OCI-LY3 (cell line): ENCODE measurements at regions not wholly inside any gene's neighbourhood (a gene's known extent, or its start where the extent isn't known, plus 50 kb on each side); places are given as distances from the start of the nearest gene placed in this dataset.

Experiments used
- EZH2phosphoT487 ChIP-seq: fragments of 200-600 bp; shearing (Covaris generic); IDR thresholded peaks from 2 replicates; pipeline ENCODE4 v1.6.1; 2018; ENCODE audit warnings: antibody characterized with exemption, mixed run types, low read depth
- TF ChIP-seq, protein P1 (sequence below): fragments of 200-600, 300-600 bp; sonication (generic); IDR thresholded peaks from 2 replicates; pipeline ENCODE4 v1.5.1; 2014; ENCODE audit warnings: antibody characterized with exemption, low read length, low read depth

- TF ChIP-seq, protein P1, sequence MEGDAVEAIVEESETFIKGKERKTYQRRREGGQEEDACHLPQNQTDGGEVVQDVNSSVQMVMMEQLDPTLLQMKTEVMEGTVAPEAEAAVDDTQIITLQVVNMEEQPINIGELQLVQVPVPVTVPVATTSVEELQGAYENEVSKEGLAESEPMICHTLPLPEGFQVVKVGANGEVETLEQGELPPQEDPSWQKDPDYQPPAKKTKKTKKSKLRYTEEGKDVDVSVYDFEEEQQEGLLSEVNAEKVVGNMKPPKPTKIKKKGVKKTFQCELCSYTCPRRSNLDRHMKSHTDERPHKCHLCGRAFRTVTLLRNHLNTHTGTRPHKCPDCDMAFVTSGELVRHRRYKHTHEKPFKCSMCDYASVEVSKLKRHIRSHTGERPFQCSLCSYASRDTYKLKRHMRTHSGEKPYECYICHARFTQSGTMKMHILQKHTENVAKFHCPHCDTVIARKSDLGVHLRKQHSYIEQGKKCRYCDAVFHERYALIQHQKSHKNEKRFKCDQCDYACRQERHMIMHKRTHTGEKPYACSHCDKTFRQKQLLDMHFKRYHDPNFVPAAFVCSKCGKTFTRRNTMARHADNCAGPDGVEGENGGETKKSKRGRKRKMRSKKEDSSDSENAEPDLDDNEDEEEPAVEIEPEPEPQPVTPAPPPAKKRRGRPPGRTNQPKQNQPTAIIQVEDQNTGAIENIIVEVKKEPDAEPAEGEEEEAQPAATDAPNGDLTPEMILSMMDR: no peak
- no peak for TF ChIP-seq EZH2phosphoT487
Observed at GRCh38 chr14:51342226-51342625, 102.2 kb downstream of the TMX1 start.
